PC-9 (cell line): ENCODE measurements at regions not wholly inside any gene's neighbourhood (a gene's known extent, or its start where the extent isn't known, plus 50 kb on each side); places are given as distances from the start of the nearest gene placed in this dataset.

ENCODE experiments used
- CTCF ChIP-seq: fragments of 200-600 bp; sonication (generic); conservative IDR thresholded peaks from 2 replicates; pipeline ENCODE4 v1.6.1; 2017; ENCODE audit warnings: mixed run types, antibody characterized with exemption, mild to moderate bottlenecking, moderate library complexity
- EZH2 ChIP-seq: fragments of 200-600 bp; sonication (generic); IDR thresholded peaks from 2 replicates; pipeline ENCODE4 v1.8.0; 2017; ENCODE audit warnings: antibody characterized with exemption, low read depth

- no peak for TF ChIP-seq CTCF
- no peak for TF ChIP-seq EZH2
Measured at GRCh38 chr7:84668116-84668515, 473.5 kb upstream of the SEMA3A start.
